K562 (cell line): ENCODE measurements at regions not wholly inside any gene's neighbourhood (a gene's known extent, or its start where the extent isn't known, plus 50 kb on each side); places are given as distances from the start of the nearest gene placed in this dataset.

ENCODE experiments used
- ATAC-seq: fragments of 200-7000 bp; cut with Tn5 transposase; 3 replicates; pipeline ENCODE4 v1.9.1; 2020; ENCODE audit warnings: moderate library complexity
- BruUV-seq: library from RNA; stranded (reverse); fragments of 400-500 nt; replicated peaks from 2 replicates; lab custom pipeline; 2021; lab: Mats Ljungman, UMichigan
- CTCF ChIA-PET: fragments of 300-600 bp; formaldehyde crosslinking; extraction: SDS; loops from one replicate; lab custom pipeline; 2021; ENCODE audit warnings: low intra/inter-chr PET ratio; lab: Yijun Ruan, JAX
- POLR2A ChIA-PET: fragments of 300-600, 350-650 bp; sonication (Branson Sonifier 250); formaldehyde crosslinking; extraction: SDS; loops from one replicate; lab custom pipeline; 2021; ENCODE audit warnings: antibody characterized with exemption, inconsistent platforms; lab: Yijun Ruan, JAX
- DNase-seq, 4 experiments: peaks; one replicate each; pipeline versions ENCODE4 v3.0.0 to v3.0.0-alpha.2; 2011 to 2018; ENCODE audit warnings: low spot score in 3 of 4, mixed read lengths in 3 of 4; ENCODE audit errors: extremely low read depth in 1 of 4
- FAIRE-seq: peaks from 2 replicates; lab custom pipeline; 2011; peaks lifted over from hg19 to GRCh38; lab: Jason Lieb, UNC
- H2AFZ ChIP-seq: 2 replicates; pipeline ENCODE4 v1.6.0; 2011; ENCODE audit warnings: low read depth, low read length, control low read depth, inconsistent platforms
- H3K27ac ChIP-seq: fragments of 200-600 bp; 3 replicates; pipeline ENCODE4 v1.8.0; 2011; ENCODE audit warnings: low read depth, mild to moderate bottlenecking, control low read depth, inconsistent platforms, low read length, moderate library complexity, mixed read lengths; ENCODE audit errors: extremely low read depth
- H3K27me3 ChIP-seq, 2 experiments: fragments of 300-600 bp in 1 of 2; 2 replicates in 1 of 2; 3 replicates in 1 of 2; pipeline versions ENCODE4 v1.6.0 to v1.8.0; 2011; ENCODE audit warnings: inconsistent platforms in 2 of 2, low read length in 2 of 2, mild to moderate bottlenecking in 1 of 2, mixed read lengths in 1 of 2, moderate library complexity in 1 of 2; ENCODE audit not compliant: control insufficient read depth in 2 of 2, insufficient read depth in 2 of 2
- H3K36me3 ChIP-seq: fragments of 300-600 bp; 3 replicates; pipeline ENCODE4 v1.8.0; 2011; ENCODE audit warnings: mild to moderate bottlenecking, low read length, inconsistent platforms; ENCODE audit not compliant: control insufficient read depth, insufficient read depth
- H3K4me1 ChIP-seq, 2 experiments: fragments of 200-600 bp in 1 of 2; replicated peaks in 1 of 2; 2 replicates in 1 of 2; 3 replicates in 1 of 2; pipeline versions ENCODE4 v1.5.1 to v1.8.0; 2011; ENCODE audit warnings: inconsistent platforms in 2 of 2, low read length in 2 of 2, mild to moderate bottlenecking in 1 of 2, mixed read lengths in 1 of 2, moderate library complexity in 1 of 2; ENCODE audit not compliant: control insufficient read depth in 2 of 2, insufficient read depth in 2 of 2
- H3K4me2 ChIP-seq: 2 replicates; pipeline ENCODE4 v1.6.1; 2011; ENCODE audit warnings: low read length, control low read depth, inconsistent platforms, mixed read lengths; ENCODE audit not compliant: insufficient read depth
- H3K4me3 ChIP-seq: fragments of 200-600 bp; sonication (generic), shearing (Covaris generic); 2 replicates; pipeline ENCODE4 v1.5.1; 2016; ENCODE audit warnings: control low read depth, inconsistent platforms
- H3K79me2 ChIP-seq: fragments of 200-600 bp; 3 replicates; pipeline ENCODE4 v1.8.0; 2011; ENCODE audit warnings: low read length, inconsistent platforms; ENCODE audit not compliant: control insufficient read depth, insufficient read depth
- H3K9ac ChIP-seq, 2 experiments: 2 replicates each; pipeline versions ENCODE4 v1.6.0 to v1.6.1; 2011; ENCODE audit warnings: low read depth in 2 of 2, low read length in 2 of 2, control low read depth in 1 of 2, inconsistent platforms in 1 of 2, mild to moderate bottlenecking in 1 of 2, mixed read lengths in 1 of 2; ENCODE audit not compliant: insufficient read depth in 1 of 2
- H3K9me1 ChIP-seq: one replicate; pipeline ENCODE4 v1.6.0; 2011; ENCODE audit warnings: inconsistent platforms, mild to moderate bottlenecking, low read length, moderate library complexity; ENCODE audit not compliant: control insufficient read depth, insufficient read depth
- H3K9me3 ChIP-seq: replicated peaks from 2 replicates; pipeline ENCODE4 v1.5.1; 2011; ENCODE audit warnings: low read depth, low read length, inconsistent platforms; ENCODE audit not compliant: control insufficient read depth, insufficient read depth
- H4K20me1 ChIP-seq: replicated peaks from 2 replicates; pipeline ENCODE4 v1.6.1; 2011; ENCODE audit warnings: low read length, inconsistent platforms, mixed read lengths; ENCODE audit not compliant: control insufficient read depth, insufficient read depth
- CCAR2 ChIP-seq: fragments of 200-400 bp; formaldehyde crosslinking; IDR thresholded peaks from 2 replicates; pipeline ENCODE4 v1.6.1; 2017; ENCODE audit warnings: mild to moderate bottlenecking, low read depth, low read length
- DIDO1 ChIP-seq: fragments of 450-650 bp; IDR thresholded peaks from 2 replicates; pipeline ENCODE4 v1.6.1; 2016; ENCODE audit warnings: low read depth, missing biosample characterization, missing genetic modification characterization
- FOXO4 ChIP-seq: fragments of 450-650 bp; formaldehyde crosslinking; IDR thresholded peaks from 2 replicates; pipeline ENCODE4 v1.4.0; 2020; ENCODE audit warnings: mild to moderate bottlenecking, moderate library complexity
- ID3 ChIP-seq, 2 experiments: fragments of 250-450 bp in 1 of 2; fragments of 450-650 bp in 1 of 2; sonication (Bioruptor Pico) in 1 of 2; IDR thresholded peaks; 2 replicates each; pipeline versions ENCODE4 v1.6.1 to v1.8.0; 2016 to 2021; ENCODE audit warnings: mild to moderate bottlenecking in 2 of 2, moderate library complexity in 2 of 2, missing compliant biosample characterization in 1 of 2, missing genetic modification characterization in 1 of 2
- IFI16 ChIP-seq: fragments of 250-450 bp; sonication (Bioruptor Pico); IDR thresholded peaks from 2 replicates; pipeline ENCODE4 v2.1.2; 2022; ENCODE audit warnings: mild to moderate bottlenecking, inconsistent platforms
- MEF2D ChIP-seq: conservative IDR thresholded peaks from 2 replicates; pipeline ENCODE4 v1.6.1; 2016; ENCODE audit warnings: low read depth, missing genetic modification characterization, missing compliant biosample characterization
- RBBP5 ChIP-seq: fragments of 200-600 bp; sonication (generic); IDR thresholded peaks from 2 replicates; pipeline ENCODE4 v1.6.1; 2012; ENCODE audit warnings: borderline replicate concordance, mild to moderate bottlenecking, low read length, control low read depth, inconsistent platforms; ENCODE audit not compliant: insufficient read depth, poor library complexity, severe bottlenecking
- RBM25 ChIP-seq: fragments of 200-400 bp; formaldehyde crosslinking; IDR thresholded peaks from 2 replicates; pipeline ENCODE4 v1.6.1; 2018; ENCODE audit warnings: low read length, low read depth, moderate library complexity; ENCODE audit not compliant: severe bottlenecking
- SMAD4 ChIP-seq: fragments of 250-450 bp; sonication (Bioruptor Pico); conservative IDR thresholded peaks from 2 replicates; pipeline ENCODE4 v1.8.0; 2021; ENCODE audit warnings: inconsistent platforms, mild to moderate bottlenecking, moderate library complexity
- THAP12 ChIP-seq: fragments of 250-450 bp; sonication (Bioruptor Pico); IDR thresholded peaks from 2 replicates; pipeline ENCODE4 v1.9.0; 2021; ENCODE audit warnings: mild to moderate bottlenecking, inconsistent platforms
- ZNF316 ChIP-seq: fragments of 450-650 bp; IDR thresholded peaks from 2 replicates; pipeline ENCODE4 v1.6.1; 2016
- WGBS: fragments of 100-300 bp; shearing (Covaris generic); methylation state at CpG from one replicate; pipeline ENCODE4 v1.1.6; 2016; ENCODE audit warnings: low coverage, mixed read lengths; ENCODE audit not compliant: insufficient coverage; ENCODE audit errors: missing lambda C conversion rate; 5-methylcytosine and 5-hydroxymethylcytosine counted together
- in situ Hi-C: fragments of 300-500 bp; cut with MboI; formaldehyde crosslinking; loops from 4 replicates; pipeline ENCODE4 v1.15.0; 2018; ENCODE audit warnings: inconsistent platforms, mixed read lengths
- intact Hi-C: fragments of 100-400 bp; cut with micrococcal nuclease; formaldehyde crosslinking; loops from 2 replicates; pipeline ENCODE4 v1.14.2; 2022

GRCh38 chr14:65946494-65946893 lies 534.0 kb downstream of the FUT8 start:
- H3K4me2 ChIP-seq: no peak overlapping the region
- WGBS: 0% methylated on average over 3 of the region's 4 CpGs
- in situ Hi-C loops (no loop called here), intact Hi-C loops (no loop called here)
- no peak overlapping the region for H3K27ac ChIP-seq
- peaks cover 0 to 6% of the 10 kb centered on the region in 2 experiments; a peak in 2 of 5 replicates for H3K27me3 ChIP-seq
- no TSS peak for BruUV-seq
- peaks cover 5% of the 10 kb centered on the region for H3K9me1 ChIP-seq
- no peak for DNase-seq
- peaks cover 6% of the 10 kb centered on the region; the same call in 1 of the 2 replicates for H4K20me1 ChIP-seq
- H3K9me3 ChIP-seq: no peaks in the 10 kb centered on the region
- H3K36me3 ChIP-seq: no peaks in the 10 kb centered on the region
- TF ChIP-seq CCAR2 (no peak), IFI16 (CRISPR knock-in tag) (no peak)
- no peaks in the 10 kb centered on the region for H3K79me2 ChIP-seq
- no peak overlapping the region for H2AFZ ChIP-seq
- H3K4me3 ChIP-seq: no peak overlapping the region
- no peak overlapping the region for H3K9ac ChIP-seq
- POLR2A ChIA-PET: no interaction called here
- H3K4me1 ChIP-seq: no peaks in the 10 kb centered on the region
- CTCF ChIA-PET: no interaction called here
- FAIRE-seq: no peak
- ATAC-seq: no peak

GRCh38 chr14:65948302-65948701 lies 535.8 kb downstream of the FUT8 start:
- FAIRE-seq (no peak), DNase-seq (no peak), ATAC-seq (no peak)
- no peaks in the 10 kb centered on the region for H3K9me3 ChIP-seq
- no peaks in the 10 kb centered on the region for H3K36me3 ChIP-seq
- H3K9ac ChIP-seq: no peak overlapping the region
- no peak overlapping the region for H3K4me3 ChIP-seq
- no peak overlapping the region for H3K4me2 ChIP-seq
- TF ChIP-seq THAP12 (CRISPR knock-in tag) (no peak), SMAD4 (no peak), RBBP5 (no peak), DIDO1 (tag) (no peak), RBM25 (no peak), FOXO4 (no peak), ID3 (CRISPR knock-in tag; IDR thresholded peaks at IDR 0.05) (no peak), ID3 (tag; IDR thresholded peaks at IDR 0.05) (no peak), ZNF316 (no peak), MEF2D (tag) (no peak)
- ChIA-PET CTCF (no interaction called here), POLR2A (no interaction called here)
- no peaks in the 10 kb centered on the region for H3K4me1 ChIP-seq
- peaks cover 0 to 6% of the 10 kb centered on the region in 2 experiments; a peak in 2 of 5 replicates for H3K27me3 ChIP-seq
- BruUV-seq: no TSS peak
- intact Hi-C loops: no loop called here
- 0% methylated on average over 3 of the region's 8 CpGs for WGBS
- in situ Hi-C loops: no loop called here
- H3K79me2 ChIP-seq: no peaks in the 10 kb centered on the region
- H3K9me1 ChIP-seq: peaks cover 5% of the 10 kb centered on the region
- peaks cover 6% of the 10 kb centered on the region; the same call in 1 of the 2 replicates for H4K20me1 ChIP-seq
- no peak overlapping the region for H3K27ac ChIP-seq
- H2AFZ ChIP-seq: no peak overlapping the region
